ENCODE measurements at regions not wholly inside any gene's neighbourhood (a gene's known extent, or its start where the extent isn't known, plus 50 kb on each side); places are given as distances from the start of the nearest gene placed in this dataset.

- H3K36me3 Mint-ChIP-seq (ENCODE audit: low read depth) = no peaks in the 10 kb centered on the region
- no peaks in the 10 kb centered on the region for H3K4me1 Mint-ChIP-seq (ENCODE audit: low read depth)
- no peak overlapping the region for H3K4me3 Mint-ChIP-seq (ENCODE audit: unreplicated experiment)
- no peaks in the 10 kb centered on the region for H3K9me3 Mint-ChIP-seq (ENCODE audit: low read depth)
- no peak overlapping the region for H3K27ac Mint-ChIP-seq (ENCODE audit: unreplicated experiment)
- TF ChIP-seq CTCF (IDR thresholded peaks at IDR 0.05) = no peak
- H3K27me3 Mint-ChIP-seq (ENCODE audit: low read depth) = peaks cover 13% of the 10 kb centered on the region
- no peak for DNase-seq (ENCODE audit: low spot score)
These were observed 185.8 kb upstream of the TMPO start for GRCh38 chr12:98329589-98329988.

GRCh38 chr12:98332642-98333041, 182.7 kb upstream of the TMPO start:
- TF ChIP-seq CTCF (IDR thresholded peaks at IDR 0.05) = no peak
- H3K4me1 Mint-ChIP-seq (ENCODE audit: low read depth) = no peaks in the 10 kb centered on the region
- H3K4me3 Mint-ChIP-seq (ENCODE audit: unreplicated experiment) = no peak overlapping the region
- peaks cover 20% of the 10 kb centered on the region for H3K27me3 Mint-ChIP-seq (ENCODE audit: low read depth)
- no peak overlapping the region for H3K27ac Mint-ChIP-seq (ENCODE audit: unreplicated experiment)
- H3K9me3 Mint-ChIP-seq (ENCODE audit: low read depth) = no peaks in the 10 kb centered on the region
- no peaks in the 10 kb centered on the region for H3K36me3 Mint-ChIP-seq (ENCODE audit: low read depth)
- no peak for DNase-seq (ENCODE audit: low spot score)

GRCh38 chr12:98334768-98335167, 180.6 kb upstream of the TMPO start:
- H3K9me3 Mint-ChIP-seq (ENCODE audit: low read depth) = no peaks in the 10 kb centered on the region
- H3K4me3 Mint-ChIP-seq (ENCODE audit: unreplicated experiment) = no peak overlapping the region
- peaks cover 23% of the 10 kb centered on the region for H3K27me3 Mint-ChIP-seq (ENCODE audit: low read depth)
- H3K36me3 Mint-ChIP-seq (ENCODE audit: low read depth) = no peaks in the 10 kb centered on the region
- DNase-seq (ENCODE audit: low spot score) = no peak
- no peaks in the 10 kb centered on the region for H3K4me1 Mint-ChIP-seq (ENCODE audit: low read depth)
- TF ChIP-seq CTCF (IDR thresholded peaks at IDR 0.05) = no peak
- H3K27ac Mint-ChIP-seq (ENCODE audit: unreplicated experiment) = no peak overlapping the region

DNA sequence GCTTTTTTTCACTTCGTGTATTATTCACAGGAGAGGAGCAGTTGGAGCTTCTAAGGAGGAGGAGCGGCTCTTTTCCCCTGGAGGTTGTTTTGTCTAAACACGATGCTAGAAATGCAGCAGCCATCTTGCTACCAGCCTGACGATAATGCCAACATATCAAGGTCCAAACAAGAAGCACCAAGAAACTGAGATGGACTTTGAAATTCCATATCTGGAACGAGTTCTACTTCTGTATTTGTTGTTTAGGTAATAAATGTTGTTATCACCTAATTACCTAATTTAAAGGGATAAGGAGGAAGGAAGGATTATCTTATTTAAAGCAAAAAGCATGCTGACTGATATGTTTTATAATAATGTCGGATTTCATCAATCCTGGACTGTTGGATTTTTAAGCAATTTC, 174.4 kb upstream of the TMPO start:
- H3K27ac Mint-ChIP-seq (ENCODE audit: unreplicated experiment) = no peak overlapping the region

GRCh38 chr12:98341732-98342131, 173.7 kb upstream of the TMPO start:
- peaks cover 1% of the 10 kb centered on the region for H3K36me3 Mint-ChIP-seq (ENCODE audit: low read depth)
- TF ChIP-seq CTCF (IDR thresholded peaks at IDR 0.05) = no peak
- no peak overlapping the region for H3K4me3 Mint-ChIP-seq (ENCODE audit: unreplicated experiment)
- no peak overlapping the region for H3K27ac Mint-ChIP-seq (ENCODE audit: unreplicated experiment)
- H3K9me3 Mint-ChIP-seq (ENCODE audit: low read depth) = no peaks in the 10 kb centered on the region
- peaks cover 23% of the 10 kb centered on the region for H3K27me3 Mint-ChIP-seq (ENCODE audit: low read depth)
- no peaks in the 10 kb centered on the region for H3K4me1 Mint-ChIP-seq (ENCODE audit: low read depth)
- DNase-seq (ENCODE audit: low spot score) = no peak

More for the DNA sequence above, 174.4 kb upstream of the TMPO start:
- Mint-ChIP-seq H3K4me3 (ENCODE audit: unreplicated experiment) (no peak overlapping the region), H3K4me1 (ENCODE audit: low read depth) (no peaks in the 10 kb centered on the region), H3K36me3 (ENCODE audit: low read depth) (peaks cover 1% of the 10 kb centered on the region), H3K9me3 (ENCODE audit: low read depth) (no peaks in the 10 kb centered on the region), H3K27me3 (ENCODE audit: low read depth) (peaks cover 24% of the 10 kb centered on the region)
- TF ChIP-seq CTCF (IDR thresholded peaks at IDR 0.05) = no peak
- no peak for DNase-seq (ENCODE audit: low spot score)
